DMS153 (cell line): ENCODE measurements at regions not wholly inside any gene's neighbourhood (a gene's known extent, or its start where the extent isn't known, plus 50 kb on each side); places are given as distances from the start of the nearest gene placed in this dataset.
"Not testable (repeated sequence)": the region's sequence is repeated elsewhere in the genome, so short reads cannot be mapped to it uniquely, and the experiment has no call there.

Experiments
- DNase-seq: peaks from one replicate; lab custom pipeline; 2025; lab: John Stamatoyannopoulos, UW

GRCh38 chr20:55158446-55158845, 683.1 kb downstream of the DOK5 start:
- DNase-seq = no peak

- no peak for DNase-seq
Measured at GRCh38 chr20:55155360-55155759, 680.0 kb downstream of the DOK5 start.

- no peak for DNase-seq
Measured at GRCh38 chr20:55153001-55153645, 677.7 kb downstream of the DOK5 start.

GRCh38 chr20:55151171-55151570, 675.8 kb downstream of the DOK5 start:
- DNase-seq = no peak

- DNase-seq = no peak
Measured at GRCh38 chr20:55143601-55144000, 668.2 kb downstream of the DOK5 start.

GRCh38 chr20:55142932-55143331, 667.5 kb downstream of the DOK5 start:
- DNase-seq = no peak

GRCh38 chr20:55140631-55141030, 665.2 kb downstream of the DOK5 start:
- no peak for DNase-seq

- no peak for DNase-seq
Measured at GRCh38 chr20:55139173-55139765, 663.9 kb downstream of the DOK5 start.

- no peak for DNase-seq
Measured at GRCh38 chr20:55135923-55136322, 660.5 kb downstream of the DOK5 start.

- DNase-seq = no peak
Measured at GRCh38 chr20:55132523-55132922, 657.1 kb downstream of the DOK5 start.

GRCh38 chr20:55117577-55117976, 642.2 kb downstream of the DOK5 start:
- not testable (repeated sequence) for DNase-seq

GRCh38 chr20:55116598-55116997, 641.2 kb downstream of the DOK5 start:
- no peak for DNase-seq

- DNase-seq = no peak
Measured at GRCh38 chr20:55103188-55103587, 627.8 kb downstream of the DOK5 start.

GRCh38 chr20:55099251-55099650, 623.9 kb downstream of the DOK5 start:
- no peak for DNase-seq

- DNase-seq = no peak
Measured at GRCh38 chr20:55097621-55098020, 622.2 kb downstream of the DOK5 start.

GRCh38 chr20:55095745-55096400, 620.5 kb downstream of the DOK5 start:
- DNase-seq = no peak

GRCh38 chr20:55094353-55094861, 619.0 kb downstream of the DOK5 start:
- no peak for DNase-seq

- DNase-seq = no peak
Measured at GRCh38 chr20:55090286-55090685, 614.9 kb downstream of the DOK5 start.

- no peak for DNase-seq
Measured at GRCh38 chr20:55086421-55086820, 611.0 kb downstream of the DOK5 start.

- DNase-seq = no peak
Measured at GRCh38 chr20:55079917-55080316, 604.5 kb downstream of the DOK5 start.

GRCh38 chr20:55074266-55074840, 599.0 kb downstream of the DOK5 start:
- not testable (repeated sequence) for DNase-seq

- no peak for DNase-seq
Measured at GRCh38 chr20:55070001-55070400, 594.6 kb downstream of the DOK5 start.
